ENCODE measurements at regions not wholly inside any gene's neighbourhood (a gene's known extent, or its start where the extent isn't known, plus 50 kb on each side); places are given as distances from the start of the nearest gene placed in this dataset.

GRCh38 chr14:53304726-53305381, 151.7 kb upstream of the DDHD1 start:
- TF ChIP-seq CTCF (IDR thresholded peaks at IDR 0.05; ENCODE audit: low read depth, low read length, poor library complexity, severe bottlenecking) (no peak), EZH2phosphoT487 (IDR thresholded peaks at IDR 0.05; ENCODE audit: borderline replicate concordance, low read length) (no peak)

Data from DOHH2 (cell line).